Parathyroid adenoma (tissue), 2 donors: ENCODE measurements at regions not wholly inside any gene's neighbourhood (a gene's known extent, or its start where the extent isn't known, plus 50 kb on each side); places are given as distances from the start of the nearest gene placed in this dataset.

Experiments
- H2AFZ ChIP-seq: fragments of 300-600 bp; sonication (generic); one replicate; pipeline ENCODE4 v1.7.0; 2017; ENCODE audit warnings: antibody characterized with exemption, mild to moderate bottlenecking
- H3K27ac ChIP-seq: fragments of 300-600 bp; sonication (generic); one replicate; pipeline ENCODE4 v1.7.0; 2017
- H3K27me3 ChIP-seq: fragments of 300-600 bp; sonication (generic); one replicate; pipeline ENCODE4 v1.7.0; 2017; ENCODE audit warnings: low read length; ENCODE audit not compliant: control insufficient read depth, insufficient read depth
- H3K36me3 ChIP-seq: fragments of 300-600 bp; sonication (generic); one replicate; pipeline ENCODE4 v1.7.0; 2017; ENCODE audit warnings: low read length; ENCODE audit not compliant: control insufficient read depth, insufficient read depth
- H3K4me1 ChIP-seq: fragments of 300-600 bp; sonication (generic); one replicate; pipeline ENCODE4 v1.7.0; 2017; ENCODE audit warnings: control low read depth
- H3K4me2 ChIP-seq: fragments of 300-600 bp; sonication (generic); one replicate; pipeline ENCODE4 v1.7.0; 2017; ENCODE audit warnings: low read length
- H3K4me3 ChIP-seq: fragments of 300-600 bp; sonication (generic); one replicate; pipeline ENCODE4 v1.7.0; 2017; ENCODE audit warnings: low read depth, low read length
- H3K79me2 ChIP-seq: fragments of 300-600 bp; sonication (generic); one replicate; pipeline ENCODE4 v1.7.0; 2017; ENCODE audit warnings: control low read depth
- H3K9ac ChIP-seq: fragments of 300-600 bp; sonication (generic); one replicate; pipeline ENCODE4 v1.7.0; 2017; ENCODE audit warnings: mild to moderate bottlenecking
- H3K9me3 ChIP-seq: fragments of 300-600 bp; sonication (generic); one replicate; pipeline ENCODE4 v1.7.0; 2017; ENCODE audit warnings: low read length; ENCODE audit not compliant: control insufficient read depth
- CTCF ChIP-seq: fragments of 300-600 bp; sonication (generic); IDR thresholded peaks from one replicate; pipeline ENCODE4 v1.7.0; 2017; ENCODE audit warnings: antibody characterized with exemption, mild to moderate bottlenecking
- donor health status: primary hyperparathyroidism.

DNA sequence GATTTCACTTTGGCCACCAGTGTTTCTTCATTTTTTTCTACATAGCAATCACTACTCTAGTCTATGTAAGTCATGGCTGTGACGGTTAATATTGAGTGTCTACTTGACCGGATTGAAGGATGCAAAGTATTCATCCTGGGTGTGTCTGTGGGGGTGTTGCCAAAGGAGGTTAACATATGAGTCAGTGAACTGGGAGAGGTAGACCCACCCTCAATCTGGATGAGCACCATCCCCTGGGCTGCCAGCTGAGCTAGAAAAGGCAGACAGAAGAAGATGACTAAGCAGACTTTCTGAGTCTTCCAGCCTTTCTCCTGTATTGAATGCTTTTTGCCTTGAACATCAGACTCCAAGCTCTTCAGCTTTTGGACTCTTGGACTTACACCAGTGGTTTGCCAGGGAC lies 265.0 kb upstream of the SLC8A1 start:
- H3K9ac ChIP-seq = no peak overlapping the region
- no peak overlapping the region for H3K27ac ChIP-seq
- no peak overlapping the region for H3K4me2 ChIP-seq
- no peaks in the 10 kb centered on the region for H3K9me3 ChIP-seq
- H3K27me3 ChIP-seq = no peaks in the 10 kb centered on the region
- H2AFZ ChIP-seq = no peak overlapping the region
- no peak overlapping the region for H3K4me3 ChIP-seq
- H3K36me3 ChIP-seq = no peaks in the 10 kb centered on the region
- no peaks in the 10 kb centered on the region for H3K79me2 ChIP-seq
- TF ChIP-seq CTCF = no peak
- no peaks in the 10 kb centered on the region for H3K4me1 ChIP-seq

DNA sequence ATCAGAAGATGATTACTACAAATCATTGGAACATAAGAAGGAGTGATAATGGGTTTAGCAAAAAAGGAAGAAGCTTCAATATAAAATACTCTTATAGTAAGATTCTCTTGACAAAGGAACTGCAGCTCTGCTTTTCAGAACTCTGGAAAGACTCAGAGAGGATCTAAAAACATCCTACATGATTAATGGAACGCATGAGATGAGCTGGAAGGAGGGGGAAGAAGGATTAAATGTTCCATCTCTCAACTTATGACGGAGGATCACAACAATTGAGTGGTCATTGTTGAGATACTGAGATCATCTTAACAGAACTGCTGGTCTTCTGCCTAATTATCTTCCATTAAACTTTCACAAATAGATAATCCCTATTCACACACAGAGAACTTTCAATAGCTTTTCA lies 267.5 kb upstream of the SLC8A1 start:
- H3K4me3 ChIP-seq = no peak overlapping the region
- TF ChIP-seq CTCF = no peak
- H3K9me3 ChIP-seq = no peaks in the 10 kb centered on the region
- H3K27me3 ChIP-seq = no peaks in the 10 kb centered on the region
- no peak overlapping the region for H3K4me2 ChIP-seq
- H3K36me3 ChIP-seq = no peaks in the 10 kb centered on the region
- H2AFZ ChIP-seq = no peak overlapping the region
- H3K79me2 ChIP-seq = no peaks in the 10 kb centered on the region
- H3K9ac ChIP-seq = no peak overlapping the region
- H3K4me1 ChIP-seq = no peaks in the 10 kb centered on the region
- H3K27ac ChIP-seq = no peak overlapping the region

GRCh38 chr2:40721595-40721994 lies 269.7 kb upstream of the SLC8A1 start:
- TF ChIP-seq CTCF = no peak
- Histone ChIP-seq H3K4me3 (no peak overlapping the region), H3K4me1 (no peaks in the 10 kb centered on the region), H3K9me3 (no peaks in the 10 kb centered on the region), H3K36me3 (no peaks in the 10 kb centered on the region), H2AFZ (no peak overlapping the region), H3K79me2 (no peaks in the 10 kb centered on the region), H3K27ac (no peak overlapping the region), H3K9ac (no peak overlapping the region), H3K27me3 (no peaks in the 10 kb centered on the region), H3K4me2 (no peak overlapping the region)

DNA sequence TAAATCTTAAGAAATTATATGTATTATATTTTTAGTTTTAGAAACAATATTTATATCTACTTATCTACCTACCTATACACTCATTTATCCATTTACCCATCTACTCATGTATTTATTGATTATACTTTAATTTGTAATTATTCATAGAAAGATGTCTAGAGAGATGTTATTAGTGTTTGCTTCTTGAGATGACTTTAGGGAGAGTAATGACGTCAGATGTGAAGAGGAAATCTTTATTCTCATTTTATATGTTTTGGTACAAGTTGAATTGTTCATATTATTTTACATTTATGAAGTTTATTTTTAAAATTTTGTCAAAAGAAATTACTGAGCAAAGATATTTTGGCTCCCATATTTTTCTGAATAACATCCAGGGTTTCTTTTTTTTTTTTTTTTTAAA lies 271.3 kb upstream of the SLC8A1 start:
- Histone ChIP-seq H2AFZ (no peak overlapping the region), H3K9me3 (no peaks in the 10 kb centered on the region), H3K4me1 (no peaks in the 10 kb centered on the region), H3K9ac (no peak overlapping the region), H3K27ac (no peak overlapping the region), H3K27me3 (no peaks in the 10 kb centered on the region), H3K36me3 (no peaks in the 10 kb centered on the region), H3K4me3 (no peak overlapping the region), H3K4me2 (no peak overlapping the region), H3K79me2 (no peaks in the 10 kb centered on the region)
- no peak for TF ChIP-seq CTCF

- Histone ChIP-seq H3K27ac (no peak overlapping the region), H3K4me1 (no peaks in the 10 kb centered on the region), H3K4me2 (no peak overlapping the region)
Measured at GRCh38 chr2:40725040-40725439, 273.1 kb upstream of the SLC8A1 start.

More at GRCh38 chr2:40725040-40725439, 273.1 kb upstream of the SLC8A1 start:
- no peaks in the 10 kb centered on the region for H3K9me3 ChIP-seq
- H2AFZ ChIP-seq = no peak overlapping the region
- no peak overlapping the region for H3K9ac ChIP-seq
- H3K27me3 ChIP-seq = no peaks in the 10 kb centered on the region
- no peaks in the 10 kb centered on the region for H3K79me2 ChIP-seq
- H3K4me3 ChIP-seq = no peak overlapping the region
- TF ChIP-seq CTCF = no peak
- H3K36me3 ChIP-seq = no peaks in the 10 kb centered on the region
